ENCODE measurements at regions not wholly inside any gene's neighbourhood (a gene's known extent, or its start where the extent isn't known, plus 50 kb on each side); places are given as distances from the start of the nearest gene placed in this dataset.

- TF ChIP-seq CTCF (conservative IDR thresholded peaks at IDR 0.05; ENCODE audit: low read length) (no peak), EZH2phosphoT487 (IDR thresholded peaks at IDR 0.05; ENCODE audit: borderline replicate concordance, low read depth, low read length) (no peak)
Measured at GRCh38 chr9:26129217-26129616, 451.0 kb upstream of the TUSC1 start.

Data from OCI-LY7 (cell line).